HL-60 (cell line): ENCODE measurements at regions not wholly inside any gene's neighbourhood (a gene's known extent, or its start where the extent isn't known, plus 50 kb on each side); places are given as distances from the start of the nearest gene placed in this dataset.

ENCODE experiments used
- DNase-seq, 2 experiments: peaks; one replicate each; pipeline ENCODE4 v3.0.0-alpha.2; 2010 to 2020; ENCODE audit warnings: low read depth in 1 of 2, low spot score in 1 of 2
- H3K27ac ChIP-seq: fragments of 250-450 bp; sonication (Bioruptor Pico); replicated peaks from 2 replicates; pipeline ENCODE4 v1.5.1; 2020; ENCODE audit warnings: mild to moderate bottlenecking, moderate library complexity
- H3K27me3 ChIP-seq: fragments of 250-450 bp; sonication (Bioruptor Pico); 2 replicates; pipeline ENCODE4 v1.5.1; 2021; ENCODE audit warnings: mild to moderate bottlenecking, moderate library complexity; ENCODE audit not compliant: insufficient read depth, poor library complexity, severe bottlenecking
- H3K4me3 ChIP-seq: replicated peaks from 2 replicates; pipeline ENCODE4 v1.5.1; 2011; ENCODE audit warnings: mild to moderate bottlenecking, control low read depth, low read length; ENCODE audit not compliant: insufficient read depth
- CTCF ChIP-seq: IDR thresholded peaks from one replicate; pipeline ENCODE4 v1.5.1; 2011; ENCODE audit warnings: low read length, control low read depth, inconsistent platforms; ENCODE audit not compliant: insufficient read depth
- GABPA ChIP-seq: IDR thresholded peaks from 2 replicates; pipeline ENCODE4 v1.6.1; 2012; ENCODE audit warnings: low read depth
- POLR2AphosphoS5 ChIP-seq: IDR thresholded peaks from 2 replicates; pipeline ENCODE4 v1.6.1; 2012; ENCODE audit warnings: low read depth
- REST ChIP-seq: IDR thresholded peaks from 2 replicates; pipeline ENCODE4 v1.6.1; 2012; ENCODE audit warnings: low read depth; ENCODE audit not compliant: insufficient replicate concordance
- SPI1 ChIP-seq: IDR thresholded peaks from 2 replicates; pipeline ENCODE4 v1.6.1; 2012; ENCODE audit warnings: low read depth, mild to moderate bottlenecking, borderline replicate concordance

GRCh38 chr2:5959836-5960820 lies 267.9 kb downstream of the SOX11 start:
- DNase-seq = no peak
- TF ChIP-seq POLR2AphosphoS5 (no peak), REST (no peak), SPI1 (no peak), CTCF (no peak), GABPA (no peak)
- H3K27ac ChIP-seq = no peak overlapping the region
- no peak overlapping the region for H3K4me3 ChIP-seq
- H3K27me3 ChIP-seq = no peaks in the 10 kb centered on the region

- TF ChIP-seq CTCF = no peak
- TF ChIP-seq SPI1 = no peak
- no peak for TF ChIP-seq POLR2AphosphoS5
- TF ChIP-seq GABPA = no peak
- no peak for TF ChIP-seq REST
- Histone ChIP-seq H3K27ac (no peak overlapping the region), H3K27me3 (no peaks in the 10 kb centered on the region), H3K4me3 (no peak overlapping the region)
- no peak for DNase-seq
These were observed 275.3 kb downstream of the SOX11 start for GRCh38 chr2:5967506-5967905.

GRCh38 chr2:5969303-5969702 lies 277.1 kb downstream of the SOX11 start:
- no peak for DNase-seq
- Histone ChIP-seq H3K4me3 (no peak overlapping the region), H3K27me3 (peaks cover 3% of the 10 kb centered on the region), H3K27ac (no peak overlapping the region)
- TF ChIP-seq CTCF (no peak), POLR2AphosphoS5 (no peak), SPI1 (no peak), REST (no peak), GABPA (no peak)
